ENCODE measurements at regions not wholly inside any gene's neighbourhood (a gene's known extent, or its start where the extent isn't known, plus 50 kb on each side); places are given as distances from the start of the nearest gene placed in this dataset.
A peak's percentile ranks its signal among the peaks of the same experiment; 100 is the strongest.

DNA sequence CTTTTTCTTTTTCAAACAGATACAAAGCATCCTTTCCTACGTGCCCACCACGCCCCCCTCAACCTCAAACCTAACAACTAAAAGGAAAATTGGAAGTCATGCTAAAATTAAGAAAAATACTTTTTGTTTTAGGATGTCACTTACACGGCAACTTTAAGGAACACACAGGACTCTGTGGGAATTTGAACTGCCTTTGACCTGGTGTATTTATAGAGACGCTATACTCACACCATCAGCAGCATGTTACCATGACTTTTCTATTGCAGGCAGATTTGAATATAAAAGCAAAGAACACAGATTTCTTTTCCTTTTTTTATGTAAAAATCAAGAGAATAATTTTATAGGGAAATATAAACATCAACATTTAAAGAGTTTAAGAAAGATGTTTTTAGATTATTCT lies 198.2 kb downstream of the SIPA1L2 start:
- no peak for DNase-seq (ENCODE audit: insufficient read length, low spot score)
- no peak for FAIRE-seq
- TF ChIP-seq, protein P1, sequence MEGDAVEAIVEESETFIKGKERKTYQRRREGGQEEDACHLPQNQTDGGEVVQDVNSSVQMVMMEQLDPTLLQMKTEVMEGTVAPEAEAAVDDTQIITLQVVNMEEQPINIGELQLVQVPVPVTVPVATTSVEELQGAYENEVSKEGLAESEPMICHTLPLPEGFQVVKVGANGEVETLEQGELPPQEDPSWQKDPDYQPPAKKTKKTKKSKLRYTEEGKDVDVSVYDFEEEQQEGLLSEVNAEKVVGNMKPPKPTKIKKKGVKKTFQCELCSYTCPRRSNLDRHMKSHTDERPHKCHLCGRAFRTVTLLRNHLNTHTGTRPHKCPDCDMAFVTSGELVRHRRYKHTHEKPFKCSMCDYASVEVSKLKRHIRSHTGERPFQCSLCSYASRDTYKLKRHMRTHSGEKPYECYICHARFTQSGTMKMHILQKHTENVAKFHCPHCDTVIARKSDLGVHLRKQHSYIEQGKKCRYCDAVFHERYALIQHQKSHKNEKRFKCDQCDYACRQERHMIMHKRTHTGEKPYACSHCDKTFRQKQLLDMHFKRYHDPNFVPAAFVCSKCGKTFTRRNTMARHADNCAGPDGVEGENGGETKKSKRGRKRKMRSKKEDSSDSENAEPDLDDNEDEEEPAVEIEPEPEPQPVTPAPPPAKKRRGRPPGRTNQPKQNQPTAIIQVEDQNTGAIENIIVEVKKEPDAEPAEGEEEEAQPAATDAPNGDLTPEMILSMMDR (IDR thresholded peaks at IDR 0.05; ENCODE audit: insufficient read depth, missing control alignments): no peak

- TF ChIP-seq, protein P1 (IDR thresholded peaks at IDR 0.05; ENCODE audit: insufficient read depth, missing control alignments): no peak
- DNase-seq (ENCODE audit: insufficient read length, low spot score) (no peak), FAIRE-seq (no peak)
Measured at GRCh38 chr1:232431326-232431725, 198.6 kb downstream of the SIPA1L2 start.

DNA sequence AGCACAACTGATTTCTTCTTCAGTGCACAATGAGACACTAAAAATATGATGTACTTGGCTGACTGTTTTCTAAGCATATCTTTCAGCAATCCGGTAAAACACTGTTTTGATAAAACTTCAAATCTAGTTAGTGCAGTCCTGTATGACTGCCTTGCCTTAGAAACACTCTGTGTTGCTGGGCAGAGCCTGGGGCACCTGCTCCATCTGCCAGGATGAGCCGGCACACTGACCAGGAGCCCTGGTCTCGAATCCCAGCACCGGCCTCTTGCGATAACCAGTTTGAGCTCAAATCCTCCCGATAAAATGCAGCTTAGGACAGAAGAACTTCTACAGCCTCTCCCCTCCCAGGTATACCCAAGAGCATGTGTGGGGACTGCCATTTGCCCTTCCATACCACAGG lies 199.5 kb downstream of the SIPA1L2 start:
- TF ChIP-seq, protein P1 (IDR thresholded peaks at IDR 0.05; ENCODE audit: insufficient read depth, missing control alignments): no peak
- DNase-seq (ENCODE audit: insufficient read length, low spot score): no peak
- no peak for FAIRE-seq

- no peak for DNase-seq (ENCODE audit: insufficient read length, low spot score)
- TF ChIP-seq, protein P1 (IDR thresholded peaks at IDR 0.05; ENCODE audit: insufficient read depth, missing control alignments): no peak
- FAIRE-seq: peak; percentile 90
Measured at GRCh38 chr1:232428786-232429530, 201.0 kb downstream of the SIPA1L2 start.

- DNase-seq (ENCODE audit: insufficient read length, low spot score) (no peak), FAIRE-seq (no peak)
- TF ChIP-seq, protein P1 (IDR thresholded peaks at IDR 0.05; ENCODE audit: insufficient read depth, missing control alignments): no peak
Measured at GRCh38 chr1:232428036-232428645, 201.8 kb downstream of the SIPA1L2 start.

DNA sequence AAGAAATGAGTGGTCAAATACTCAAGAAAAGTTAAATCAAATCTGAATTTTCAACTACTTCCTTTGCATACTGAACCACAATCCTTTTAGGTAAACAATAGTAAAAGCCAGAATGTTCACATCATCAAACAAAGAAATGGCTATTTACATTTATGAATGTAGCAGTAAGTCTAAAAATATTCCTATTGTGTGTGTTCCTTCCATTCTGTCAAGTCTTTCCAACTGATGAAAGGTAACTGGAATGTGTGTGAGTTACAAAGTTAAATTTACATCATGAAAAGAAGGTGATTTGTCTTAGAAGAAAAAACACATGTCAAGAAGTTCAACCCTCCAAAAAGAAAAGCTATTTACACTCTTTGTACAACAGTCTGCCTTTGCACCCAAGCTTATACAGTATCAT lies 203.1 kb downstream of the SIPA1L2 start:
- DNase-seq (ENCODE audit: insufficient read length, low spot score) (no peak), FAIRE-seq (no peak)
- TF ChIP-seq, protein P1 (IDR thresholded peaks at IDR 0.05; ENCODE audit: insufficient read depth, missing control alignments): no peak

GRCh38 chr1:232425421-232425820 lies 204.5 kb downstream of the SIPA1L2 start:
- TF ChIP-seq, protein P1 (IDR thresholded peaks at IDR 0.05; ENCODE audit: insufficient read depth, missing control alignments): no peak
- no peak for DNase-seq (ENCODE audit: insufficient read length, low spot score)
- FAIRE-seq: no peak

All from D721Med (cell line).